Suprapubic skin (tissue), 4 donors: ENCODE measurements at regions not wholly inside any gene's neighbourhood (a gene's known extent, or its start where the extent isn't known, plus 50 kb on each side); places are given as distances from the start of the nearest gene placed in this dataset.

Experiments
- POLR2A ChIP-seq, 2 donors: fragments of 450-650 bp; IDR thresholded peaks; one replicate each; pipeline ENCODE4 v1.6.1; 2017; ENCODE audit warnings: antibody characterized with exemption in 2 of 2, mild to moderate bottlenecking in 2 of 2, moderate library complexity in 2 of 2
- POLR2AphosphoS5 ChIP-seq, 3 donors: sonication (generic); formaldehyde crosslinking; IDR thresholded peaks; one replicate each; pipeline ENCODE4 v1.6.1; 2017; ENCODE audit warnings: antibody characterized with exemption in 3 of 3

DNA sequence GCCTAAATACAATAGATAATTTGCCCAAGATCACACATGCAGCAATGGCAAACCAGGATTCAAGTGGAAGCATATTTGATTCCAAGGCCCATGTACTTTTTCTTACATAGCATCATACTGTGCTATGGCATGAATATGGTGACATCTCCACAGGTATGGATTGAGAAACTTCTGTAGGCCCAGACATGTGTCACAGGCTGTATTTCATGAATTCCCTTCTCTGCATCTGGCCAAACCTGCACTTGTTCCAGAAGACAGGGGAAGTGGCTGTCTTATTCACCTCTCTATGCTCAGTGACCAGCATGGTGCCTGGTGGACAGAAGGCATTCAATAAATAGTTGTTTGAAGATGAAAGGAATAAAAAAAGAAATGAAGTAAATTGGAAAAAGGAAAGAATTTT, 77.3 kb upstream of the TMEM164 start:
- no peak for TF ChIP-seq POLR2A (IDR thresholded peaks at IDR 0.05)
- no peak for TF ChIP-seq POLR2AphosphoS5 (IDR thresholded peaks at IDR 0.05)
